ENCODE measurements at regions not wholly inside any gene's neighbourhood (a gene's known extent, or its start where the extent isn't known, plus 50 kb on each side); places are given as distances from the start of the nearest gene placed in this dataset.

GRCh38 chr12:124188561-124189405 is 106.1 kb upstream of the RFLNA start:
- no peak for TF ChIP-seq ZNF70 (CRISPR knock-in tag; IDR thresholded peaks at IDR 0.05)
- TF ChIP-seq TOX (CRISPR knock-in tag; IDR thresholded peaks at IDR 0.05; ENCODE audit: borderline replicate concordance) = no peak
- TF ChIP-seq TCF4 (CRISPR knock-in tag; IDR thresholded peaks at IDR 0.05; ENCODE audit: borderline replicate concordance) = no peak
- no peak for ATAC-seq

- ATAC-seq = no peak
- TF ChIP-seq ZNF565 (CRISPR knock-in tag; conservative IDR thresholded peaks at IDR 0.05; ENCODE audit: low read depth) (no peak), PATZ1 (CRISPR knock-in tag; IDR thresholded peaks at IDR 0.05; ENCODE audit: borderline replicate concordance) (no peak)
Measured at GRCh38 chr12:124190312-124191023, 104.4 kb upstream of the RFLNA start.

- TF ChIP-seq ISL1 (CRISPR knock-in tag; IDR thresholded peaks at IDR 0.05) (no peak), ARNTL (CRISPR knock-in tag; IDR thresholded peaks at IDR 0.05; ENCODE audit: borderline replicate concordance, low read depth) (no peak), PPARA (CRISPR knock-in tag; IDR thresholded peaks at IDR 0.05; ENCODE audit: borderline replicate concordance) (no peak), ZC3H10 (CRISPR knock-in tag; IDR thresholded peaks at IDR 0.05) (no peak), ZNF8 (CRISPR knock-in tag; IDR thresholded peaks at IDR 0.05) (no peak), ZFP30 (CRISPR knock-in tag; IDR thresholded peaks at IDR 0.05) (no peak), ZNF565 (CRISPR knock-in tag; conservative IDR thresholded peaks at IDR 0.05; ENCODE audit: low read depth) (no peak), PATZ1 (CRISPR knock-in tag; IDR thresholded peaks at IDR 0.05; ENCODE audit: borderline replicate concordance) (no peak), GLIS3 (CRISPR knock-in tag; IDR thresholded peaks at IDR 0.05) (no peak)
- peak; percentile 44; the same call in 2 of the 3 replicates for ATAC-seq
Measured at GRCh38 chr12:124191024-124191359, 103.9 kb upstream of the RFLNA start.

- no peak for ATAC-seq
- TF ChIP-seq CREB5 (CRISPR knock-in tag; IDR thresholded peaks at IDR 0.05; ENCODE audit: low read depth) (no peak), OSR1 (CRISPR knock-in tag; IDR thresholded peaks at IDR 0.05) (no peak), ZNF8 (CRISPR knock-in tag; IDR thresholded peaks at IDR 0.05) (no peak), POU6F1 (CRISPR knock-in tag; IDR thresholded peaks at IDR 0.05; ENCODE audit: borderline replicate concordance, low read depth) (no peak), RARB (CRISPR knock-in tag; IDR thresholded peaks at IDR 0.05) (no peak), TOX (CRISPR knock-in tag; IDR thresholded peaks at IDR 0.05; ENCODE audit: borderline replicate concordance) (no peak), CSDC2 (CRISPR knock-in tag; IDR thresholded peaks at IDR 0.05) (no peak), ZNF565 (CRISPR knock-in tag; conservative IDR thresholded peaks at IDR 0.05; ENCODE audit: low read depth) (no peak), ZFP30 (CRISPR knock-in tag; IDR thresholded peaks at IDR 0.05) (no peak), GLIS3 (CRISPR knock-in tag; IDR thresholded peaks at IDR 0.05) (no peak), ARNTL (CRISPR knock-in tag; IDR thresholded peaks at IDR 0.05; ENCODE audit: borderline replicate concordance, low read depth) (no peak), ESRRG (CRISPR knock-in tag; IDR thresholded peaks at IDR 0.05) (no peak), ZNF70 (CRISPR knock-in tag; IDR thresholded peaks at IDR 0.05) (no peak)
Measured at GRCh38 chr12:124191966-124192365, 102.9 kb upstream of the RFLNA start.

All from SK-N-SH treated with all-trans-retinoic acid at 6 μM for 48 hours (cell line).